HEK293 (cell line): ENCODE measurements at regions not wholly inside any gene's neighbourhood (a gene's known extent, or its start where the extent isn't known, plus 50 kb on each side); places are given as distances from the start of the nearest gene placed in this dataset.

Source experiments
- CTCF ChIA-PET: fragments of 350-600 bp; formaldehyde crosslinking; extraction: SDS; loops from one replicate; lab custom pipeline; 2021; ENCODE audit warnings: antibody characterized with exemption; lab: Yijun Ruan, JAX
- POLR2A ChIA-PET: fragments of 300-600 bp; formaldehyde crosslinking; extraction: SDS; loops from one replicate; lab custom pipeline; 2020; ENCODE audit warnings: antibody characterized with exemption, inconsistent platforms; lab: Yijun Ruan, JAX
- H3K27ac ChIP-seq: fragments of 200-500 bp; sonication (Bioruptor generic); 2 replicates; pipeline ENCODE4 v1.5.1; 2014; ENCODE audit warnings: low read depth, low read length, control low read depth, inconsistent platforms; ENCODE audit errors: extremely low read depth
- H3K36me3 ChIP-seq, 2 experiments: fragments of 200-500 bp in 1 of 2; sonication (Bioruptor generic) in 1 of 2; 1 replicate in 1 of 2; 2 replicates in 1 of 2; pipeline ENCODE4 v1.5.1; 2014 to 2017; ENCODE audit warnings: inconsistent platforms in 2 of 2, low read length in 2 of 2; ENCODE audit not compliant: control insufficient read depth in 2 of 2, insufficient read depth in 1 of 2
- H3K4me1 ChIP-seq: fragments of 200-500 bp; sonication (Bioruptor generic); 2 replicates; pipeline ENCODE4 v1.5.1; 2014; ENCODE audit warnings: mild to moderate bottlenecking, low read length, inconsistent platforms; ENCODE audit not compliant: control insufficient read depth, insufficient read depth
- H3K4me3 ChIP-seq: 2 replicates; pipeline ENCODE4 v1.5.1; 2011; ENCODE audit warnings: low read depth, mild to moderate bottlenecking, control low read depth, low read length, moderate library complexity
- H3K9me3 ChIP-seq: fragments of 200-500 bp; sonication (Bioruptor generic); 2 replicates; pipeline ENCODE4 v1.5.1; 2014; ENCODE audit warnings: low read depth, low read length, inconsistent platforms; ENCODE audit not compliant: control insufficient read depth, insufficient read depth
- EGR2 ChIP-seq: fragments of 450-650 bp; formaldehyde crosslinking; IDR thresholded peaks from 2 replicates; pipeline ENCODE4 v1.5.1; 2016; ENCODE audit warnings: low read depth, missing biosample characterization, missing genetic modification characterization
- KLF8 ChIP-seq: fragments of 450-650 bp; formaldehyde crosslinking; IDR thresholded peaks from 2 replicates; pipeline ENCODE4 v1.5.1; 2016; ENCODE audit warnings: missing biosample characterization, missing genetic modification characterization
- OVOL3 ChIP-seq: fragments of 450-650 bp; formaldehyde crosslinking; IDR thresholded peaks from 2 replicates; pipeline ENCODE4 v1.5.1; 2016; ENCODE audit warnings: missing biosample characterization, missing genetic modification characterization
- SP7 ChIP-seq: fragments of 450-650 bp; formaldehyde crosslinking; IDR thresholded peaks from 2 replicates; pipeline ENCODE4 v1.5.1; 2016; ENCODE audit warnings: missing biosample characterization, missing genetic modification characterization
- ZBTB8A ChIP-seq: fragments of 450-650 bp; formaldehyde crosslinking; IDR thresholded peaks from 2 replicates; pipeline ENCODE4 v1.5.1; 2016; ENCODE audit warnings: missing biosample characterization, missing genetic modification characterization
- ZFP3 ChIP-seq: fragments of 450-650 bp; formaldehyde crosslinking; IDR thresholded peaks from 2 replicates; pipeline ENCODE4 v1.5.1; 2016; ENCODE audit warnings: low read depth, missing biosample characterization, missing genetic modification characterization
- ZNF10 ChIP-seq: fragments of 450-650 bp; formaldehyde crosslinking; IDR thresholded peaks from 2 replicates; pipeline ENCODE4 v1.5.1; 2017; ENCODE audit warnings: missing biosample characterization, missing genetic modification characterization
- ZNF138 ChIP-seq: fragments of 450-650 bp; formaldehyde crosslinking; IDR thresholded peaks from 2 replicates; pipeline ENCODE4 v1.5.1; 2016; ENCODE audit warnings: missing biosample characterization, missing genetic modification characterization, borderline replicate concordance
- ZNF2 ChIP-seq: fragments of 450-650 bp; formaldehyde crosslinking; IDR thresholded peaks from 2 replicates; pipeline ENCODE4 v1.5.1; 2016; ENCODE audit warnings: missing biosample characterization, missing genetic modification characterization
- ZNF274 ChIP-seq, 2 experiments: fragments of 200-500 bp in 1 of 2; fragments of 450-650 bp in 1 of 2; sonication (Bioruptor generic) in 1 of 2; formaldehyde crosslinking in 1 of 2; IDR thresholded peaks; 2 replicates each; pipeline versions ENCODE4 v1.5.1 to v1.6.1; 2014 to 2016; ENCODE audit warnings: borderline replicate concordance in 1 of 2, inconsistent platforms in 1 of 2, low read length in 1 of 2, missing biosample characterization in 1 of 2, missing genetic modification characterization in 1 of 2
- ZNF555 ChIP-seq: fragments of 450-650 bp; formaldehyde crosslinking; conservative IDR thresholded peaks from 2 replicates; pipeline ENCODE4 v1.5.1; 2017; ENCODE audit warnings: missing biosample characterization, mild to moderate bottlenecking, missing genetic modification characterization, inconsistent platforms
- ZNF561 ChIP-seq: fragments of 450-650 bp; IDR thresholded peaks from 2 replicates; pipeline ENCODE4 v1.5.1; 2018; ENCODE audit warnings: missing biosample characterization, missing genetic modification characterization, borderline replicate concordance
- ZNF585B ChIP-seq: fragments of 450-650 bp; formaldehyde crosslinking; IDR thresholded peaks from 2 replicates; pipeline ENCODE4 v1.5.1; 2016; ENCODE audit warnings: missing biosample characterization, missing genetic modification characterization
- TF ChIP-seq, protein P1 (sequence below): IDR thresholded peaks from 2 replicates; pipeline ENCODE4 v1.6.1; 2011; ENCODE audit warnings: mild to moderate bottlenecking, low read depth, low read length, borderline replicate concordance
- TF ChIP-seq, protein P2 (sequence below): fragments of 450-650 bp; formaldehyde crosslinking; conservative IDR thresholded peaks from 2 replicates; pipeline ENCODE4 v1.5.1; 2016; ENCODE audit warnings: low read depth, missing biosample characterization, missing genetic modification characterization
- TF ChIP-seq, protein P3 (sequence below): fragments of 450-650 bp; formaldehyde crosslinking; IDR thresholded peaks from 2 replicates; pipeline ENCODE4 v1.5.1; 2016; ENCODE audit warnings: missing biosample characterization, missing genetic modification characterization
- TF ChIP-seq, protein P4 (sequence below): fragments of 450-650 bp; formaldehyde crosslinking; IDR thresholded peaks from 2 replicates; pipeline ENCODE4 v1.5.1; 2017; ENCODE audit warnings: missing biosample characterization, missing genetic modification characterization
- TF ChIP-seq, protein P5 (sequence below): fragments of 450-650 bp; formaldehyde crosslinking; IDR thresholded peaks from 2 replicates; pipeline ENCODE4 v1.5.1; 2016; ENCODE audit warnings: missing biosample characterization, missing genetic modification characterization

DNA sequence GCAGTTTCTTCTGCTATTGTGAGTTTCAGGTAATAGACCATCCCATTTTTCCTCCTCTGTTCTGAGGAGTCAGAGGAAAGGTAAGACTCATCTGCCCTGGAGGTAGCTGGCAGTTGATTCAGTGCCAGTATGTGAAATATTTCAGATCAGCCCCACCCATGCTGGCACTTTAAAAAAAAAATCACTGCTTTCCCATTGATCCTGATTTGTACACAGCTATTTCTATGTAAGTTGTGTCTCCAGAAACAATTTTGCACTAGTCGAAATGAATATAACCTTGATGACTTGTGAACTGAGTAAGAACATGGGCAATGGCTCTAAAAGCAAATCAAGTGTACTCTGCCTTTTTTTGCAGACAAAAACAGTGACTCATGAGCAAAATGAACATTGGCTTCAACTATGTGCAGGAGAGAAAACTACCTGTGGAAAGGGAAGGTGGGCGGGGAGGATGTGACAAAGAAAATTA lies 82.0 kb upstream of the OR5AK2 start:
- Histone ChIP-seq H3K27ac (no peak overlapping the region), H3K36me3 (no peaks in the 10 kb centered on the region), H3K9me3 (no peaks in the 10 kb centered on the region), H3K4me3 (no peak overlapping the region), H3K4me1 (no peaks in the 10 kb centered on the region)
- ChIA-PET CTCF (no interaction called here), POLR2A (no interaction called here)
- TF ChIP-seq OVOL3 (tag by site-specific recombination), result no peak
- TF ChIP-seq, protein P1, sequence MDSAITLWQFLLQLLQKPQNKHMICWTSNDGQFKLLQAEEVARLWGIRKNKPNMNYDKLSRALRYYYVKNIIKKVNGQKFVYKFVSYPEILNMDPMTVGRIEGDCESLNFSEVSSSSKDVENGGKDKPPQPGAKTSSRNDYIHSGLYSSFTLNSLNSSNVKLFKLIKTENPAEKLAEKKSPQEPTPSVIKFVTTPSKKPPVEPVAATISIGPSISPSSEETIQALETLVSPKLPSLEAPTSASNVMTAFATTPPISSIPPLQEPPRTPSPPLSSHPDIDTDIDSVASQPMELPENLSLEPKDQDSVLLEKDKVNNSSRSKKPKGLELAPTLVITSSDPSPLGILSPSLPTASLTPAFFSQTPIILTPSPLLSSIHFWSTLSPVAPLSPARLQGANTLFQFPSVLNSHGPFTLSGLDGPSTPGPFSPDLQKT, result no peak
- TF ChIP-seq ZNF561, result no peak
- no peak for TF ChIP-seq EGR2
- TF ChIP-seq ZNF10 (tag by site-specific recombination), result no peak
- TF ChIP-seq SP7 (tag by site-specific recombination), result no peak
- no peak for TF ChIP-seq ZBTB8A
- no peak for TF ChIP-seq ZNF2 (tag by site-specific recombination)
- TF ChIP-seq, protein P2, sequence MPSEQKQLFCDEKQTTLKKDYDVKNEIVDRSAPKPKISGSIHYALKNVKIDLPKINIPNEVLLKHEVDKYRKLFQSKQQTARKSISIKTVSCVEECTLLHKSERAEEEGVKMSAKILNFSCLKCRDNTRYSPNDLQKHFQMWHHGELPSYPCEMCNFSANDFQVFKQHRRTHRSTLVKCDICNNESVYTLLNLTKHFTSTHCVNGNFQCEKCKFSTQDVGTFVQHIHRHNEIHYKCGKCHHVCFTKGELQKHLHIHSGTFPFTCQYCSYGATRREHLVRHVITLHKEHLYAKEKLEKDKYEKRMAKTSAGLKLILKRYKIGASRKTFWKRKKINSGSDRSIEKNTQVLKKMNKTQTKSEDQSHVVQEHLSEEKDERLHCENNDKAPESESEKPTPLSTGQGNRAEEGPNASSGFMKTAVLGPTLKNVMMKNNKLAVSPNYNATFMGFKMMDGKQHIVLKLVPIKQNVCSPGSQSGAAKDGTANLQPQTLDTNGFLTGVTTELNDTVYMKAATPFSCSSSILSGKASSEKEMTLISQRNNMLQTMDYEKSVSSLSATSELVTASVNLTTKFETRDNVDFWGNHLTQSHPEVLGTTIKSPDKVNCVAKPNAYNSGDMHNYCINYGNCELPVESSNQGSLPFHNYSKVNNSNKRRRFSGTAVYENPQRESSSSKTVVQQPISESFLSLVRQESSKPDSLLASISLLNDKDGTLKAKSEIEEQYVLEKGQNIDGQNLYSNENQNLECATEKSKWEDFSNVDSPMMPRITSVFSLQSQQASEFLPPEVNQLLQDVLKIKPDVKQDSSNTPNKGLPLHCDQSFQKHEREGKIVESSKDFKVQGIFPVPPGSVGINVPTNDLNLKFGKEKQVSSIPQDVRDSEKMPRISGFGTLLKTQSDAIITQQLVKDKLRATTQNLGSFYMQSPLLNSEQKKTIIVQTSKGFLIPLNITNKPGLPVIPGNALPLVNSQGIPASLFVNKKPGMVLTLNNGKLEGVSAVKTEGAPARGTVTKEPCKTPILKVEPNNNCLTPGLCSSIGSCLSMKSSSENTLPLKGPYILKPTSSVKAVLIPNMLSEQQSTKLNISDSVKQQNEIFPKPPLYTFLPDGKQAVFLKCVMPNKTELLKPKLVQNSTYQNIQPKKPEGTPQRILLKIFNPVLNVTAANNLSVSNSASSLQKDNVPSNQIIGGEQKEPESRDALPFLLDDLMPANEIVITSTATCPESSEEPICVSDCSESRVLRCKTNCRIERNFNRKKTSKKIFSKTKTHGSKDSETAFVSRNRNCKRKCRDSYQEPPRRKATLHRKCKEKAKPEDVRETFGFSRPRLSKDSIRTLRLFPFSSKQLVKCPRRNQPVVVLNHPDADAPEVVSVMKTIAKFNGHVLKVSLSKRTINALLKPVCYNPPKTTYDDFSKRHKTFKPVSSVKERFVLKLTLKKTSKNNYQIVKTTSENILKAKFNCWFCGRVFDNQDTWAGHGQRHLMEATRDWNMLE (tag by site-specific recombination), result no peak
- TF ChIP-seq ZFP3 (tag by site-specific recombination), result no peak
- TF ChIP-seq KLF8 (tag by site-specific recombination), result no peak
- TF ChIP-seq ZNF138 (tag by site-specific recombination), result no peak
- TF ChIP-seq ZNF555 (tag by site-specific recombination), result no peak
- TF ChIP-seq, protein P3, sequence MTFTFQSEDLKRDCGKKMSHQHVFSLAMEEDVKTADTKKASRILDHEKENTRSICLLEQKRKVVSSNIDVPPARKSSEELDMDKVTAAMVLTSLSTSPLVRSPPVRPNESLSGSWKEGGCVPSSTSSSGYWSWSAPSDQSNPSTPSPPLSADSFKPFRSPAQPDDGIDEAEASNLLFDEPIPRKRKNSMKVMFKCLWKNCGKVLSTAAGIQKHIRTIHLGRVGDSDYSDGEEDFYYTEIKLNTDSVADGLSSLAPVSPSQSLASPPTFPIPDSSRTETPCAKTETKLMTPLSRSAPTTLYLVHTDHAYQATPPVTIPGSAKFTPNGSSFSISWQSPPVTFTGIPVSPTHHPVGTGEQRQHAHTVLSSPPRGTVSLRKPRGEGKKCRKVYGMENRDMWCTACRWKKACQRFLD, result no peak
- TF ChIP-seq ZNF585B (tag by site-specific recombination), result no peak
- TF ChIP-seq ZNF274 (IDR thresholded peaks at IDR 0.05; ENCODE audit: low read length), result no peak
- TF ChIP-seq ZNF274 (tag by site-specific recombination; IDR thresholded peaks at IDR 0.05; ENCODE audit: borderline replicate concordance), result no peak
- TF ChIP-seq, protein P4, sequence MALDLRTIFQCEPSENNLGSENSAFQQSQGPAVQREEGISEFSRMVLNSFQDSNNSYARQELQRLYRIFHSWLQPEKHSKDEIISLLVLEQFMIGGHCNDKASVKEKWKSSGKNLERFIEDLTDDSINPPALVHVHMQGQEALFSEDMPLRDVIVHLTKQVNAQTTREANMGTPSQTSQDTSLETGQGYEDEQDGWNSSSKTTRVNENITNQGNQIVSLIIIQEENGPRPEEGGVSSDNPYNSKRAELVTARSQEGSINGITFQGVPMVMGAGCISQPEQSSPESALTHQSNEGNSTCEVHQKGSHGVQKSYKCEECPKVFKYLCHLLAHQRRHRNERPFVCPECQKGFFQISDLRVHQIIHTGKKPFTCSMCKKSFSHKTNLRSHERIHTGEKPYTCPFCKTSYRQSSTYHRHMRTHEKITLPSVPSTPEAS (tag by site-specific recombination), result no peak
- TF ChIP-seq, protein P5, sequence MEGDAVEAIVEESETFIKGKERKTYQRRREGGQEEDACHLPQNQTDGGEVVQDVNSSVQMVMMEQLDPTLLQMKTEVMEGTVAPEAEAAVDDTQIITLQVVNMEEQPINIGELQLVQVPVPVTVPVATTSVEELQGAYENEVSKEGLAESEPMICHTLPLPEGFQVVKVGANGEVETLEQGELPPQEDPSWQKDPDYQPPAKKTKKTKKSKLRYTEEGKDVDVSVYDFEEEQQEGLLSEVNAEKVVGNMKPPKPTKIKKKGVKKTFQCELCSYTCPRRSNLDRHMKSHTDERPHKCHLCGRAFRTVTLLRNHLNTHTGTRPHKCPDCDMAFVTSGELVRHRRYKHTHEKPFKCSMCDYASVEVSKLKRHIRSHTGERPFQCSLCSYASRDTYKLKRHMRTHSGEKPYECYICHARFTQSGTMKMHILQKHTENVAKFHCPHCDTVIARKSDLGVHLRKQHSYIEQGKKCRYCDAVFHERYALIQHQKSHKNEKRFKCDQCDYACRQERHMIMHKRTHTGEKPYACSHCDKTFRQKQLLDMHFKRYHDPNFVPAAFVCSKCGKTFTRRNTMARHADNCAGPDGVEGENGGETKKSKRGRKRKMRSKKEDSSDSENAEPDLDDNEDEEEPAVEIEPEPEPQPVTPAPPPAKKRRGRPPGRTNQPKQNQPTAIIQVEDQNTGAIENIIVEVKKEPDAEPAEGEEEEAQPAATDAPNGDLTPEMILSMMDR (tag by site-specific recombination), result no peak
